Esophagus squamous epithelium (tissue), 4 donors: ENCODE measurements at regions not wholly inside any gene's neighbourhood (a gene's known extent, or its start where the extent isn't known, plus 50 kb on each side); places are given as distances from the start of the nearest gene placed in this dataset.

Source experiments
- POLR2A ChIP-seq, 4 donors: fragments of 450-650 bp; IDR thresholded peaks; one replicate each; pipeline ENCODE4 v1.6.1; 2017; ENCODE audit warnings: antibody characterized with exemption in 4 of 4, mild to moderate bottlenecking in 4 of 4, moderate library complexity in 3 of 4
- TF ChIP-seq, protein P1 (sequence below), 6 experiments: fragments of 450-650 bp in 4 of 6; fragments of 200-600 bp in 2 of 6; sonication (generic) in 2 of 6; IDR thresholded peaks; one replicate each; pipeline ENCODE4 v1.5.1; 2016 to 2019; ENCODE audit warnings: antibody characterized with exemption in 6 of 6, mild to moderate bottlenecking in 4 of 6, moderate library complexity in 4 of 6

DNA sequence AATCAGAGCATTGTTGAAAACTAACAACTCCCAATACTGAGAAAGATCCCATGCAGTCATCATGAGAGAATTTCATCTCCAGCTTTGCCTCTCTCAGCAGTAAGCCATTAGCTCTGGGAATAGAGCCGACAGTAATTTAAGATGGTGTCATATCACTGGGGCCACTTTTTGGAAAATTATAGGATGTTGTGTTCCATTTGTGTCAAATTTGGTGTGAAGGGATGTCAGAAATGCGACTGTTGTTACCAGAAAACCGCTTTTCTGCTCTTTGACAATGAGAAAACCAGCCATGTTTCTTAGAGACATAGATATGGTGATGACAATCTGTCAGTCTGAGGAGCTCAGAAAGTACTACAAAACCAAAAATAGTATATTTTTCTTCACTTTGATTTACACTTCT, 106.3 kb upstream of the KHDRBS2 start:
- no peak for TF ChIP-seq POLR2A (IDR thresholded peaks at IDR 0.05)
- TF ChIP-seq, protein P1, sequence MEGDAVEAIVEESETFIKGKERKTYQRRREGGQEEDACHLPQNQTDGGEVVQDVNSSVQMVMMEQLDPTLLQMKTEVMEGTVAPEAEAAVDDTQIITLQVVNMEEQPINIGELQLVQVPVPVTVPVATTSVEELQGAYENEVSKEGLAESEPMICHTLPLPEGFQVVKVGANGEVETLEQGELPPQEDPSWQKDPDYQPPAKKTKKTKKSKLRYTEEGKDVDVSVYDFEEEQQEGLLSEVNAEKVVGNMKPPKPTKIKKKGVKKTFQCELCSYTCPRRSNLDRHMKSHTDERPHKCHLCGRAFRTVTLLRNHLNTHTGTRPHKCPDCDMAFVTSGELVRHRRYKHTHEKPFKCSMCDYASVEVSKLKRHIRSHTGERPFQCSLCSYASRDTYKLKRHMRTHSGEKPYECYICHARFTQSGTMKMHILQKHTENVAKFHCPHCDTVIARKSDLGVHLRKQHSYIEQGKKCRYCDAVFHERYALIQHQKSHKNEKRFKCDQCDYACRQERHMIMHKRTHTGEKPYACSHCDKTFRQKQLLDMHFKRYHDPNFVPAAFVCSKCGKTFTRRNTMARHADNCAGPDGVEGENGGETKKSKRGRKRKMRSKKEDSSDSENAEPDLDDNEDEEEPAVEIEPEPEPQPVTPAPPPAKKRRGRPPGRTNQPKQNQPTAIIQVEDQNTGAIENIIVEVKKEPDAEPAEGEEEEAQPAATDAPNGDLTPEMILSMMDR (IDR thresholded peaks at IDR 0.05), result no peak
